Vagina (tissue), 2 donors: ENCODE measurements at regions not wholly inside any gene's neighbourhood (a gene's known extent, or its start where the extent isn't known, plus 50 kb on each side); places are given as distances from the start of the nearest gene placed in this dataset.
A peak's percentile ranks its signal among the peaks of the same experiment; 100 is the strongest.

Experiments used
- DNase-seq, 2 donors: peaks; one replicate each; pipeline ENCODE4 v3.0.0-alpha.2; 2017; ENCODE audit errors: extremely low spot score in 2 of 2
- H3K27ac ChIP-seq: fragments of 200-600 bp; sonication (generic); one replicate; pipeline ENCODE4 v1.5.1; 2019
- H3K27me3 ChIP-seq: fragments of 200-600 bp; sonication (generic); one replicate; pipeline ENCODE4 v1.5.1; 2019
- H3K36me3 ChIP-seq, 2 donors: fragments of 200-600 bp; sonication (generic); one replicate each; pipeline ENCODE4 v1.5.1; 2017 to 2019
- H3K4me1 ChIP-seq: fragments of 200-600 bp; sonication (generic); one replicate; pipeline ENCODE4 v1.5.1; 2019
- H3K4me3 ChIP-seq, 2 donors: fragments of 200-600 bp; sonication (generic); 1 replicate in 1 of 2; 2 replicates in 1 of 2; pipeline ENCODE4 v1.5.1; 2016 to 2019
- H3K9me3 ChIP-seq: fragments of 200-600 bp; sonication (generic); one replicate; pipeline ENCODE4 v1.5.1; 2019
- CTCF ChIP-seq, 3 experiments: fragments of 450-650 bp in 2 of 3; fragments of 200-600 bp in 1 of 3; sonication (generic) in 1 of 3; IDR thresholded peaks; one replicate each; pipeline ENCODE4 v1.5.1; 2017 to 2019; ENCODE audit warnings: antibody characterized with exemption in 3 of 3, mild to moderate bottlenecking in 2 of 3, moderate library complexity in 2 of 3
- POLR2A ChIP-seq, 2 donors: fragments of 450-650 bp; IDR thresholded peaks; one replicate each; pipeline ENCODE4 v1.6.1; 2017; ENCODE audit warnings: antibody characterized with exemption in 2 of 2, mild to moderate bottlenecking in 2 of 2, moderate library complexity in 2 of 2
- POLR2AphosphoS5 ChIP-seq, 2 donors: sonication (generic); formaldehyde crosslinking; IDR thresholded peaks; one replicate each; pipeline ENCODE4 v1.9.0; 2017; ENCODE audit warnings: antibody characterized with exemption in 2 of 2, mild to moderate bottlenecking in 2 of 2, low read depth in 1 of 2; ENCODE audit not compliant: insufficient read depth in 1 of 2
- intact Hi-C: fragments of 100-400 bp; cut with DNase I; formaldehyde crosslinking; loops from one replicate; pipeline ENCODE4 v1.15.1; 2023

- no peaks in the 10 kb centered on the region for H3K36me3 ChIP-seq
- H3K27me3 ChIP-seq: no peaks in the 10 kb centered on the region
- H3K4me1 ChIP-seq: peaks cover 43% of the 10 kb centered on the region
- intact Hi-C loops: no loop called here
- DNase-seq: no peak
- H3K27ac ChIP-seq: no peak overlapping the region
- TF ChIP-seq CTCF (IDR thresholded peaks at IDR 0.05): no peak
- no peak for TF ChIP-seq POLR2AphosphoS5 (IDR thresholded peaks at IDR 0.05; ENCODE audit: insufficient read depth in 1 of 2, low read depth in 1 of 2)
- TF ChIP-seq POLR2A (IDR thresholded peaks at IDR 0.05): no peak
- H3K4me3 ChIP-seq: no peak overlapping the region
- no peaks in the 10 kb centered on the region for H3K9me3 ChIP-seq
Observed at GRCh38 chr20:57967364-57967763, 257.5 kb upstream of the PMEPA1 start.

- TF ChIP-seq CTCF (IDR thresholded peaks at IDR 0.05): no peak
- no peak for TF ChIP-seq POLR2A (IDR thresholded peaks at IDR 0.05)
- TF ChIP-seq POLR2AphosphoS5 (IDR thresholded peaks at IDR 0.05; ENCODE audit: insufficient read depth in 1 of 2, low read depth in 1 of 2): no peak
- Histone ChIP-seq H3K27me3 (no peaks in the 10 kb centered on the region), H3K4me3 (no peak overlapping the region), H3K9me3 (no peaks in the 10 kb centered on the region), H3K4me1 (peaks cover 47% of the 10 kb centered on the region), H3K27ac (no peak overlapping the region), H3K36me3 (no peaks in the 10 kb centered on the region)
- no peak for DNase-seq
- intact Hi-C loops: no loop called here
Observed at GRCh38 chr20:57966620-57967019, 256.8 kb upstream of the PMEPA1 start.

GRCh38 chr20:57965441-57965840 is 255.6 kb upstream of the PMEPA1 start:
- Histone ChIP-seq H3K36me3 (no peaks in the 10 kb centered on the region), H3K27ac (peak overlapping the region; percentile 81), H3K4me1 (peaks cover 53% of the 10 kb centered on the region), H3K9me3 (no peaks in the 10 kb centered on the region), H3K4me3 (no peak overlapping the region), H3K27me3 (no peaks in the 10 kb centered on the region)
- TF ChIP-seq POLR2A (IDR thresholded peaks at IDR 0.05): no peak
- no peak for TF ChIP-seq POLR2AphosphoS5 (IDR thresholded peaks at IDR 0.05; ENCODE audit: insufficient read depth in 1 of 2, low read depth in 1 of 2)
- no peak for TF ChIP-seq CTCF (IDR thresholded peaks at IDR 0.05)
- DNase-seq: no peak
- intact Hi-C loops: no loop called here

DNA sequence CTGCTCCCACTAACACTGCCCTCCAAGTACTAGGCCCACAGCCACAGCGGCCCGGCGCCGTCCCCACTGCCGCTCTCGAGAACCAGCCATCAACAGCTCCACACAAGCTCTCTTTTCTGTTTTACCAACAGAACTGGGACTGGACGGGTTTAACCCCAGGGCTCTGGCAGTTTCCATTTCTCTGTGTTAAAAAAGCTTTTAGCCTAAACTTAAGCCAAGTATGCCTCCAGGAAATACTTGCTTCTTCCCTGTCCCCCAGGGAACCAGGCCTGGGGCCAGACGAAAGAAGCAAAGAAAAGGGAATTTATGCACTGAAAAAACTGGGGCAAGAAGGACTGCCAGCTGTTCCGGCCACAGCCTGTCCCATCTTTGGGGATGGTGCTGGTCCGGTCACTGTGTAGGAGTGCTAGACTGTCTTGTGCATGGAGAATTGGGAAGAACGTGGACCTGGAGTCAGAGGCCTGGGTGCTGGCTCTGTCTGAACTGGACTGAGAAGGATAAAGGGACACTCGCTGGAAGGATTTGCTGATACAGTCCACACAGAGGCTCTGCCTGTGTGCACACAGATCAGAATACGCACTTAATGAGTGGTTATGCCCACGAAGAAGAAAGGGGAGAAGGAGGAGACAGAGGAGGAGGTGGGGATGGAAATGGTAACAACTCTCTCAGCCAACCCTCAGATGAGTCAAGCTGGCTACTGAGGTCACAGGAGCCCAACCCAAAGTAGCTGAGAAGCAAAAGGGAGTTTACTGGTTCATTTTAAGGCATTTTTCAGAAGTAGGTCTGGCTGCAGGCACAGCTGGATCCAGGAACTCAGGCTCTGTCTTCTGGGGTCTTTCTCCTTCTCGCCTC is 254.4 kb upstream of the PMEPA1 start:
- Histone ChIP-seq H3K27me3 (no peaks in the 10 kb centered on the region), H3K36me3 (no peaks in the 10 kb centered on the region), H3K9me3 (no peaks in the 10 kb centered on the region), H3K4me1 (peaks cover 65% of the 10 kb centered on the region), H3K27ac (peak overlapping the region; percentile 81), H3K4me3 (no peak overlapping the region)
- no peak for DNase-seq
- intact Hi-C loops: no loop called here
- TF ChIP-seq POLR2A (IDR thresholded peaks at IDR 0.05) (no peak), POLR2AphosphoS5 (IDR thresholded peaks at IDR 0.05; ENCODE audit: insufficient read depth in 1 of 2, low read depth in 1 of 2) (peak in 1 of 2 donors; percentile 25)

- intact Hi-C loops: no loop called here
- TF ChIP-seq CTCF (IDR thresholded peaks at IDR 0.05): no peak
- H3K36me3 ChIP-seq: no peaks in the 10 kb centered on the region
- peaks cover 79% of the 10 kb centered on the region for H3K4me1 ChIP-seq
- H3K9me3 ChIP-seq: no peaks in the 10 kb centered on the region
- no peak overlapping the region for H3K4me3 ChIP-seq
- H3K27ac ChIP-seq: peak overlapping the region; percentile 62
- DNase-seq: no peak
- no peaks in the 10 kb centered on the region for H3K27me3 ChIP-seq
Observed at GRCh38 chr20:57960803-57961575, 251.2 kb upstream of the PMEPA1 start.
